Coronary artery (tissue), 2 donors: ENCODE measurements at regions not wholly inside any gene's neighbourhood (a gene's known extent, or its start where the extent isn't known, plus 50 kb on each side); places are given as distances from the start of the nearest gene placed in this dataset.
"Not testable (repeated sequence)": the region's sequence is repeated elsewhere in the genome, so short reads cannot be mapped to it uniquely, and the experiment has no call there.

Source experiments
- DNase-seq: peaks from one replicate; pipeline ENCODE4 v3.0.0-alpha.2; 2017; ENCODE audit warnings: low spot score
- H3K27ac ChIP-seq, 2 donors: fragments of 200-600 bp; sonication (generic); one replicate each; pipeline ENCODE4 v1.5.1; 2016 to 2019
- H3K4me3 ChIP-seq: fragments of 200-600 bp; sonication (generic); 2 replicates; pipeline ENCODE4 v1.5.1; 2016; ENCODE audit warnings: mild to moderate bottlenecking, moderate library complexity
- TF ChIP-seq, protein P1 (sequence below): fragments of 200-600 bp; sonication (generic); IDR thresholded peaks from one replicate; pipeline ENCODE4 v1.5.1; 2019; ENCODE audit warnings: antibody characterized with exemption

DNA sequence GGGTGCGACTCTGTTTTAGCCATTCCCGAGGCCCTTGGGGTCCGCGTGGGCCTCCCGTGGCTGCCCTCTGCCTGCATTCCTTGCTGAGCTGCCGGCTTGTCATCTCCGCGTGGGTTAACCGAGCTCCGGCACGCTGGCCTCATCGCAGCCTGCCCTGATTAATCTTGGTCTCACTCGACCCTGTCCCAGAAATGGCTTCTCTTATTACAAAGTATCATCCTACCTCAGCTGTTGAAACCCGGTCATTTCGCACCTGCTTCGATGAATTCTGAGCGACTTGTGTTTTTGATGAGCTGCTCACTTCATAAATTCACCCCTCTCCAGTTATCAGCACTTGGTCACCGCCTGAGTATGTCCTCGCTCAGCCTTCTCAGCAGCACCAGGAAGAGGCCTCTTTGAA is 123.5 kb upstream of the EGFLAM start:
- no peak for DNase-seq
- Histone ChIP-seq H3K4me3 (no peak overlapping the region), H3K27ac (no peak overlapping the region)
- TF ChIP-seq, protein P1, sequence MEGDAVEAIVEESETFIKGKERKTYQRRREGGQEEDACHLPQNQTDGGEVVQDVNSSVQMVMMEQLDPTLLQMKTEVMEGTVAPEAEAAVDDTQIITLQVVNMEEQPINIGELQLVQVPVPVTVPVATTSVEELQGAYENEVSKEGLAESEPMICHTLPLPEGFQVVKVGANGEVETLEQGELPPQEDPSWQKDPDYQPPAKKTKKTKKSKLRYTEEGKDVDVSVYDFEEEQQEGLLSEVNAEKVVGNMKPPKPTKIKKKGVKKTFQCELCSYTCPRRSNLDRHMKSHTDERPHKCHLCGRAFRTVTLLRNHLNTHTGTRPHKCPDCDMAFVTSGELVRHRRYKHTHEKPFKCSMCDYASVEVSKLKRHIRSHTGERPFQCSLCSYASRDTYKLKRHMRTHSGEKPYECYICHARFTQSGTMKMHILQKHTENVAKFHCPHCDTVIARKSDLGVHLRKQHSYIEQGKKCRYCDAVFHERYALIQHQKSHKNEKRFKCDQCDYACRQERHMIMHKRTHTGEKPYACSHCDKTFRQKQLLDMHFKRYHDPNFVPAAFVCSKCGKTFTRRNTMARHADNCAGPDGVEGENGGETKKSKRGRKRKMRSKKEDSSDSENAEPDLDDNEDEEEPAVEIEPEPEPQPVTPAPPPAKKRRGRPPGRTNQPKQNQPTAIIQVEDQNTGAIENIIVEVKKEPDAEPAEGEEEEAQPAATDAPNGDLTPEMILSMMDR = no peak

DNA sequence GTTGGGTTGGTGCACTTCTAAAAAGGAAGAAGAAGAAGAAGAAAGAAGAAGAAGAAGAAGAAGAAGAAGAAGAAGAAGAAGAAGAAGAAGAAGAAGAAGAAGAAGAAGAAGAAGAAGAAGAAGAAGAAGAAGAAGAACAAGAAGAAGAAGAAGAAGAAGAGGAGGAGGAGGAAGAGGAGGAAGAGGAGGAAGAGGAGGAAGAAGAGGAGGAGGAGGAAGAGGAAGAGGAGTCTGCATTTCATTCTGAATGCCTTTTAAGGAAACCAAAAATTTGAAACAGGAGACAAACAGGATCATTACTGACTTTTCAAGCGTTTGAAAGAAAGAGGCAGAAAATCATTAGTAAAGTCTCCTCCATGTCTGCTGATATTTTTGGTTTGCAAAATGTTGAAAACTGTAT is 124.1 kb upstream of the EGFLAM start:
- H3K27ac ChIP-seq, H3K4me3 ChIP-seq, DNase-seq: not testable (repeated sequence)

DNA sequence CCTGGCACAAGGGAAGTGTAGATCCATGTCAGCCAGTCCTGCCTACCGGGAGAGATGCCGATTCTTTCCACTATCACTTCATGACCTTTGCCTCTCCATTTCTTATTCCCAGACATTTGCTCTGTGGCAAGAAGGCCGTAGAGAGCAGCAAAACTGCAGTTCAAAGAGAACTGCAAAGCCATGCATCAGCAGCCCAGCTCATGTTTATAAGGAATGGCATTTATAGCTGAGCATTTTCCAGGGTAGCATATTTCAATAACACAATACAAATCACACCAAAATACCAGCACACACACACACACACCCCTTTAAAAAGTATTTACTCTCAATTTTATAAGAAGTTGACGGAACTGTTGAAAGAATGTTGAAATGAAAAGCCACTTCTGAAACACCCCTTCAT is 126.7 kb upstream of the EGFLAM start:
- TF ChIP-seq, protein P1 = no peak
- no peak overlapping the region for H3K27ac ChIP-seq
- no peak overlapping the region for H3K4me3 ChIP-seq
- DNase-seq = no peak

DNA sequence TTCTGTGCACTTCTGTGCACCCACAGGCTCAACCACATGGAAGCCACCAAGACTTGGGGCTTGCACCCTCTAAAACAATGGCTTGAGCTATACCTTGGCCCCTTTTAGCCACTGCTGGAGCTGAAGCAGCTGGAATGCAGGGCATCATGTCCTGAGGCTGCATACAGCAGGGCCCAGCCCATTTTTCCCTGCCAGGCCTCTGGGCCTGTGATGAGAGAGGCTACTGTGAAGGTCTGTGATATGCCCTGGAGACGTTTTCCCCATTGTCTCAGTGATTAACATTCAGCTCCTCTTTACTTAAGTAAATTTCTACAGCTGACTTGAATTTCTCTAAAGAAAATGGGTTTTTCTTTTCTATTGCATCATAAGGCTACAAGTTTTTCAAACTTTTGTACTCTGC is 134.0 kb upstream of the EGFLAM start:
- TF ChIP-seq, protein P1 = no peak
- Histone ChIP-seq H3K4me3 (no peak overlapping the region), H3K27ac (no peak overlapping the region)
- no peak for DNase-seq

DNA sequence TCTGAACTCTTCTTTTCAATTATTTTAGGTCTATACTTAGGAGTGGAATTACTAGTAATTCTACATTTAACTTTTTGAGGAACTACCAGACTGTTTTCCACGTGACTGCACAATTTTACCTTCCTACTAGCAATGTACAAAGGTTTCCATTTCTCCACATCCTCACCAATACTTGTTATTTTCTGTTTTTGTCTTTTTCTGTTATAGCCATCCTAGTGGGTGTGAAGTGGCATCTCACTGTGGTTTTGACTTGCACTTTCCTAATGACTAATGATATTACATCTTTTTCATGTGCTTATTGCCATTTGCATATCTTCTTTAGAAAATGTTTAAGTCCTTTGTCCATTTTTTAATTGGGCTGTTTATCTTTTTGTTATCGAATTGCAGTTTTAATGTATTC is 136.9 kb upstream of the EGFLAM start:
- DNase-seq = no peak
- H3K27ac ChIP-seq = no peak overlapping the region
- TF ChIP-seq, protein P1 = no peak
- no peak overlapping the region for H3K4me3 ChIP-seq

DNA sequence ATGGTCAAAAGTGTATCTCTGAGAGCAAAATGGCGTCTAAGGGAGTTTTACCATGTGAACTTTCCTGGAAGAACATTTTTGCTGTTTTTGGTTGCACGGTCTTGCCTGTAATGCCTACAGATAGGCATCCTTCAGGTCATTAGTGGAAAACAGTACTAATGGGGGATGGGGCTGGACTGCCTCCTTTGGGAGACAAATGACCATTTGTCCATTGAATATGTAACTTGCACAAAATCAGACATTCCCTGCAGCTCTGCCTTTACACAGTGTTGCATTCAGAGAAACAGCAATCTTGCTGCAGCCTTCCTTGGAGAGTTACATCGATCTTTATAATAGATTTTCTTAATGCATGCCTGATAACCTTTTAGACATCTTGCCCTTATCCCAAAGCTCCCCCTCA is 138.5 kb upstream of the EGFLAM start:
- no peak for DNase-seq
- TF ChIP-seq, protein P1 = no peak
- no peak overlapping the region for H3K27ac ChIP-seq
- no peak overlapping the region for H3K4me3 ChIP-seq

DNA sequence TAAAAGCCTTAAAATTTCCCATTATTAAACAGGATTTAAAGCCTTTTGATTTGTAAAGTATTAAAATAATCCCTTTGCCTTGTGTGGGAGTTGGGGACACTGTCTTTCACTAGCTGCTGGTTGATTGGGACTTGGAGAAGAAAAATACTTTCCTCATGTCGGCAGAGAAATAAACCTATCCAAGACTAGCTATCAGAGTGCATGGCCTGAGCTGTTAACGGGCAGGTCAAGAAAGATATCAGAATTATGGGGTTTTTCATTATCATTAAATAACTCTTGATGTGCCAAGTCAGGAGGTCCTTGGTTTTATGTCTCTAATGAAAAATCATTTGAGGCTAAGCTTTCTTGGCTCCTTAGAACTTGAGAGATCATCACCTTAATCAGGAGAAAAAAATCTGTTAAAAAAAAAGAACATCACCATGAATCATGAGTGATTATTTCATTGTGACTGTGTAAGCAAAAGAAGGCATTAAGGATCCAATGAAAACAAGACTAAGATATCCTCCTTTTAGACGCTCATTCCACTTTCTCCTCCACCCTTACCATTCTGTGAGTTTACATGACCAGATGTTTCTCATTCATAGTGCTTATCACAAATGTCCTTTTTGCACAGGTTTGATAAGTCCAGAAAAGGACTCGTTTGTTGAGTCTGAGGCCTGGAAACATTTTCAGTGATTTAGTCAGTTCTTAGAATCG is 140.4 kb upstream of the EGFLAM start:
- Histone ChIP-seq H3K4me3 (no peak overlapping the region), H3K27ac (no peak overlapping the region)
- TF ChIP-seq, protein P1 = no peak
- no peak for DNase-seq
